Activated CD8-positive, alpha-beta T cell treated with anti-CD3 and anti-CD28 coated beads for 36 hours (primary cell): ENCODE measurements at regions not wholly inside any gene's neighbourhood (a gene's known extent, or its start where the extent isn't known, plus 50 kb on each side); places are given as distances from the start of the nearest gene placed in this dataset.

Source experiments
- ATAC-seq: fragments of 200-7000 bp; cut with Tn5 transposase; one replicate; pipeline ENCODE4 v1.10.0; 2021; ENCODE audit warnings: mild to moderate bottlenecking, moderate library complexity
- CTCF ChIA-PET: fragments of 350-600 bp; sonication (Branson Sonifier 250); formaldehyde crosslinking; loops from one replicate; lab custom pipeline; 2021; ENCODE audit warnings: antibody characterized with exemption; lab: Charles Lee
- POLR2A ChIA-PET: fragments of 350-600 bp; sonication (Branson Sonifier 250); formaldehyde crosslinking; loops from one replicate; lab custom pipeline; 2021; ENCODE audit warnings: antibody characterized with exemption; lab: Charles Lee
- DNase-seq: peaks from one replicate; pipeline ENCODE4 v3.0.0-alpha.2; 2020
- H3K27ac Mint-ChIP-seq: one replicate; pipeline ENCODE4 v1.8.0; 2021; ENCODE audit warnings: mild to moderate bottlenecking, mixed read lengths
- H3K27me3 Mint-ChIP-seq: one replicate; pipeline ENCODE4 v1.8.0; 2021; ENCODE audit warnings: mixed read lengths
- H3K36me3 Mint-ChIP-seq: one replicate; pipeline ENCODE4 v1.8.0; 2021; ENCODE audit warnings: low read depth, mixed read lengths
- H3K4me1 Mint-ChIP-seq: one replicate; pipeline ENCODE4 v1.8.0; 2021; ENCODE audit warnings: low read depth, mixed read lengths
- H3K4me3 Mint-ChIP-seq: one replicate; pipeline ENCODE4 v1.8.0; 2021; ENCODE audit warnings: mild to moderate bottlenecking, moderate library complexity, mixed read lengths
- H3K9me3 Mint-ChIP-seq: one replicate; pipeline ENCODE4 v1.8.0; 2021; ENCODE audit warnings: mixed read lengths
- intact Hi-C: fragments of 100-400 bp; cut with micrococcal nuclease; formaldehyde crosslinking; loops from one replicate; pipeline ENCODE4 v1.10.0; 2022
- TF ChIP-seq, protein P1 (sequence below): fragments of 200-600 bp; IDR thresholded peaks from one replicate; pipeline ENCODE4 v1.8.0; 2022; ENCODE audit warnings: antibody characterized with exemption, mild to moderate bottlenecking

GRCh38 chr12:53842686-53843085 is 90.9 kb upstream of the CISTR start:
- Mint-ChIP-seq H3K27ac (no peak overlapping the region), H3K4me1 (no peaks in the 10 kb centered on the region), H3K4me3 (no peak overlapping the region), H3K27me3 (peaks cover 41% of the 10 kb centered on the region), H3K36me3 (no peaks in the 10 kb centered on the region), H3K9me3 (no peaks in the 10 kb centered on the region)
- TF ChIP-seq, protein P1, sequence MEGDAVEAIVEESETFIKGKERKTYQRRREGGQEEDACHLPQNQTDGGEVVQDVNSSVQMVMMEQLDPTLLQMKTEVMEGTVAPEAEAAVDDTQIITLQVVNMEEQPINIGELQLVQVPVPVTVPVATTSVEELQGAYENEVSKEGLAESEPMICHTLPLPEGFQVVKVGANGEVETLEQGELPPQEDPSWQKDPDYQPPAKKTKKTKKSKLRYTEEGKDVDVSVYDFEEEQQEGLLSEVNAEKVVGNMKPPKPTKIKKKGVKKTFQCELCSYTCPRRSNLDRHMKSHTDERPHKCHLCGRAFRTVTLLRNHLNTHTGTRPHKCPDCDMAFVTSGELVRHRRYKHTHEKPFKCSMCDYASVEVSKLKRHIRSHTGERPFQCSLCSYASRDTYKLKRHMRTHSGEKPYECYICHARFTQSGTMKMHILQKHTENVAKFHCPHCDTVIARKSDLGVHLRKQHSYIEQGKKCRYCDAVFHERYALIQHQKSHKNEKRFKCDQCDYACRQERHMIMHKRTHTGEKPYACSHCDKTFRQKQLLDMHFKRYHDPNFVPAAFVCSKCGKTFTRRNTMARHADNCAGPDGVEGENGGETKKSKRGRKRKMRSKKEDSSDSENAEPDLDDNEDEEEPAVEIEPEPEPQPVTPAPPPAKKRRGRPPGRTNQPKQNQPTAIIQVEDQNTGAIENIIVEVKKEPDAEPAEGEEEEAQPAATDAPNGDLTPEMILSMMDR: no peak
- intact Hi-C loops: no loop called here
- DNase-seq (no peak), ATAC-seq (no peak)
- ChIA-PET CTCF (no interaction called here), POLR2A (no interaction called here)

DNA sequence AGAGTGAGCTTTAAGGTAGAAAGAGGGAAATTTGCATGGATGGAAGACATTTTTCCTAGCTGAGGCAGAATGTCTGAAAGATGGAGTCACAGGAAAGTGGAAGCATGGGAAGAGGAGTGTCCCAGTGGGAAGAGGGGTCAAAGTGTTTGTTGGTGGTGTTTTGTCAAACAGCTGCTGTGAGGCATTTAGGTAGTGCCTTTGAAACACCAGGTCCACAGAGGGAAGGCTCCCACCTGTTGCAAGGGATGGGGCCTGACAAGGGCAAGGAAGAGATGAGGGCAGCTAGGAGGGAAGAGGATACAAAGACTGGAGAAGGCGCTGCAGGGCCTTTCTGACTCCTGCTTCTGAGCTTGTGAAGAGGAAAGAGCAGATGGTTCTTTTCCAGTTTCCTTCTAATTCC is 91.8 kb upstream of the CISTR start:
- Mint-ChIP-seq H3K4me3 (no peak overlapping the region), H3K27ac (no peak overlapping the region), H3K9me3 (no peaks in the 10 kb centered on the region), H3K27me3 (peaks cover 40% of the 10 kb centered on the region), H3K36me3 (no peaks in the 10 kb centered on the region), H3K4me1 (no peaks in the 10 kb centered on the region)
- intact Hi-C loops: no loop called here
- ChIA-PET CTCF (no interaction called here), POLR2A (no interaction called here)
- DNase-seq (no peak), ATAC-seq (no peak)
- TF ChIP-seq, protein P1: no peak

GRCh38 chr12:53844994-53845844 is 93.4 kb upstream of the HOXC13 start:
- no peak overlapping the region for H3K27ac Mint-ChIP-seq
- peaks cover 35% of the 10 kb centered on the region for H3K27me3 Mint-ChIP-seq
- POLR2A ChIA-PET: no interaction called here
- no peak for ATAC-seq
- CTCF ChIA-PET: interaction anchor here (1.0 kb wide), 1 partner anchor 143 kb away, joined by 3 read pairs; no protein-coding TSS in a partner anchor
- no peak for DNase-seq
- H3K4me1 Mint-ChIP-seq: no peaks in the 10 kb centered on the region
- H3K4me3 Mint-ChIP-seq: no peak overlapping the region
- H3K9me3 Mint-ChIP-seq: no peaks in the 10 kb centered on the region
- TF ChIP-seq, protein P1: no peak
- H3K36me3 Mint-ChIP-seq: no peaks in the 10 kb centered on the region
- intact Hi-C loops: no loop called here

- no peaks in the 10 kb centered on the region for H3K36me3 Mint-ChIP-seq
- H3K9me3 Mint-ChIP-seq: no peaks in the 10 kb centered on the region
- no peak overlapping the region for H3K27ac Mint-ChIP-seq
- H3K4me1 Mint-ChIP-seq: no peaks in the 10 kb centered on the region
- TF ChIP-seq, protein P1: no peak
- H3K4me3 Mint-ChIP-seq: no peak overlapping the region
- no peak for ATAC-seq
- peaks cover 31% of the 10 kb centered on the region for H3K27me3 Mint-ChIP-seq
- ChIA-PET POLR2A (no interaction called here), CTCF (no interaction called here)
- intact Hi-C loops: no loop called here
- DNase-seq: no peak
Observed at GRCh38 chr12:53845932-53846331, 92.7 kb upstream of the HOXC13 start.

- Mint-ChIP-seq H3K4me1 (no peaks in the 10 kb centered on the region), H3K27me3 (peaks cover 19% of the 10 kb centered on the region), H3K36me3 (no peaks in the 10 kb centered on the region), H3K9me3 (no peaks in the 10 kb centered on the region), H3K4me3 (no peak overlapping the region), H3K27ac (no peak overlapping the region)
- POLR2A ChIA-PET: no interaction called here
- ATAC-seq (no peak), DNase-seq (no peak)
- TF ChIP-seq, protein P1: no peak
- intact Hi-C loops: no loop called here
- CTCF ChIA-PET: interaction anchor here (1.3 kb wide), 1 partner anchor 92 kb away, joined by 4 read pairs; no protein-coding TSS in a partner anchor
Observed at GRCh38 chr12:53849113-53849512, 89.5 kb upstream of the HOXC13 start.
